D721Med (cell line): ENCODE measurements at regions not wholly inside any gene's neighbourhood (a gene's known extent, or its start where the extent isn't known, plus 50 kb on each side); places are given as distances from the start of the nearest gene placed in this dataset.

ENCODE experiments used
- DNase-seq: peaks from one replicate; pipeline ENCODE4 v3.0.0; 2011; ENCODE audit warnings: low spot score; ENCODE audit not compliant: insufficient read length
- FAIRE-seq: peaks from 2 replicates; lab custom pipeline; 2011; peaks lifted over from hg19 to GRCh38; lab: Jason Lieb, UNC
- TF ChIP-seq, protein P1 (sequence below): IDR thresholded peaks from 2 replicates; pipeline ENCODE4 v1.5.1; 2012; ENCODE audit warnings: mild to moderate bottlenecking, control low read depth; ENCODE audit not compliant: insufficient read depth; ENCODE audit errors: missing control alignments

DNA sequence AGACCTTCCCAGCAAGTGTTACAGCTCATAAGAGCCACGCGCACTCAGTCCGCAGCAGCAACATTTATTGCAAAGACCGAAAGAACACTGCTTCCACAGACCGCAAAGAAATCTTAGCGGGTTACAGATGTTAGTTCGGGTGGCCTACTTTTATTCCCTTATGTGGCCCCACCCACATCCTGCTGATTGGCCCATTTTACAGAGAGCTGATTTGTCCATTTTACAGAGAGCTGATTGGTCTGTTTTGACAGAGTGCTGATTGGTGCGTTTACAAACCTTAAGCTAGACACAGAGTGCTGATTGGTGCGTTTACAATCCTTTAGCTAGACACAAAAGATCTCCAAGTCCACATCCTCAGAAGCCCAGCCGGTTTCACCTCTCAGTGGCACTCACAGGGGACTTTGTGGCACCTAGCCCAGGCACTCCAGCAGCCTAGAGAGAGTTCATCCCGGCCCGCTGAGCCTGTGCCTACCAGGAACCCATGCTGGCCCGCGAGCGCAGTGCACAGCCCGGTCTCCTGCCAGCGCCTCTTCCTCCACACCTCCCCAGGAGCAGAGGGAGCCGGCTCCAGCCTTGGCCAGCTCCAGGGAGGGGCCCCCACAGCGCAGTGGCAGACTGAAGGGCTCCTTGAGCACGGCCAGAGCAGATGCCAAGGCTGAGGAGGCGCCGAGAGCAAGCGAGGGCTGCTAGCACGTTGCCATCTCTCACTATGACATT lies 244.3 kb upstream of the TSHZ2 start:
- FAIRE-seq, result no peak
- DNase-seq, result no peak
- TF ChIP-seq, protein P1, sequence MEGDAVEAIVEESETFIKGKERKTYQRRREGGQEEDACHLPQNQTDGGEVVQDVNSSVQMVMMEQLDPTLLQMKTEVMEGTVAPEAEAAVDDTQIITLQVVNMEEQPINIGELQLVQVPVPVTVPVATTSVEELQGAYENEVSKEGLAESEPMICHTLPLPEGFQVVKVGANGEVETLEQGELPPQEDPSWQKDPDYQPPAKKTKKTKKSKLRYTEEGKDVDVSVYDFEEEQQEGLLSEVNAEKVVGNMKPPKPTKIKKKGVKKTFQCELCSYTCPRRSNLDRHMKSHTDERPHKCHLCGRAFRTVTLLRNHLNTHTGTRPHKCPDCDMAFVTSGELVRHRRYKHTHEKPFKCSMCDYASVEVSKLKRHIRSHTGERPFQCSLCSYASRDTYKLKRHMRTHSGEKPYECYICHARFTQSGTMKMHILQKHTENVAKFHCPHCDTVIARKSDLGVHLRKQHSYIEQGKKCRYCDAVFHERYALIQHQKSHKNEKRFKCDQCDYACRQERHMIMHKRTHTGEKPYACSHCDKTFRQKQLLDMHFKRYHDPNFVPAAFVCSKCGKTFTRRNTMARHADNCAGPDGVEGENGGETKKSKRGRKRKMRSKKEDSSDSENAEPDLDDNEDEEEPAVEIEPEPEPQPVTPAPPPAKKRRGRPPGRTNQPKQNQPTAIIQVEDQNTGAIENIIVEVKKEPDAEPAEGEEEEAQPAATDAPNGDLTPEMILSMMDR, result no peak

DNA sequence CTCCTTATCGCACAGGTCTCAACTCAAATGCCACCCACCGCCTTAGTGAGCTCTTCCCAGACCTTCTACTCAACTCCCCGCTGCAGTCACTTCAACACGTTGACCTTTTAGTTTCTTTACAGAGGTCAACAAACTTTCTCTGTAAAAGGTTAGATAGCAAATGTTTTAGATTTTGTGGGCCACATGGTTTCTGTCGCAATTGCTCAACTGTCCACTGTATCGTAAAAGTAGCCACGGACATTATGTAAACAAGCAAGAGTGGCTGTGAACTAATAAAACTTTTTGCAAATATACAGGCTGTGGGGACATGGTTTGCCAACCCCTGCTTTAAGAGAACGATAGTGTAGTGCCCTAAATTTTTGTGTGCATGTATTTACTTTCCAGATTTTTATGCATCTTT lies 247.6 kb upstream of the TSHZ2 start:
- no peak for FAIRE-seq
- DNase-seq, result no peak
- TF ChIP-seq, protein P1, result no peak

DNA sequence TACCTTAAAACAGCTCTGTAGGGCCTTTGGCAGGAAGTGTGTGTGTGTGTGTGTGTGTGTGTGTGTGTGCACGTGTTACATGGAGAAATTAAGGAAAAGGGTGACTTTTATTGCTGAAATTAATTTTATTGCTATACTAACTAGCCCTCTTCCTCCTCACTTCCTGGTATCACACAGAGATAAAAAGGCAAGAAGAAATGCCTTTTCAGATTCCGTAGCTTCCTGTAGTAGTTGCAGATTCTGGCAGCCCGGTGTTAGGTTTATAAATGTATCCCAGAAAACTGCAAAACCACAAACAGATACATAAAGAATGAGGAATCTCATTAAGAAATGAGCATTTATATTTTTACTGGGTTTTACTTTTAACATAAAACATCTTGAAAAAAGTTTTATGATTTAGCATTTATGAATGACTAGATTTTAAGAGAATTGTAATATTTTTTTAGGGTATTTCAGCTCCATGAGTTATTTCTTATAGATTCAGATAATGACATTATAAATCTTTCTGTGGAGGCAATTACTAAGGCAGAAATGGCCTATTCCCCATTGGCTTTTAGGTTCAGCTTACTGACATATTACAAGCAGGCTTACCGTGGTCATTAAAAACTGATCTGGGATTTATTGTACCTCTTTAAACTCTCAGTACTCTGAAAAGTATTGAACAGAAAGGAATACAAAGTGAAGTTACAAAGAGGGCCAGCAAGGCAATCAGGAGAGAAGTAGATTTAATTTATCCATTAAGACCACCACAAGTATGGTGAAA lies 249.1 kb upstream of the TSHZ2 start:
- no peak for FAIRE-seq

DNA sequence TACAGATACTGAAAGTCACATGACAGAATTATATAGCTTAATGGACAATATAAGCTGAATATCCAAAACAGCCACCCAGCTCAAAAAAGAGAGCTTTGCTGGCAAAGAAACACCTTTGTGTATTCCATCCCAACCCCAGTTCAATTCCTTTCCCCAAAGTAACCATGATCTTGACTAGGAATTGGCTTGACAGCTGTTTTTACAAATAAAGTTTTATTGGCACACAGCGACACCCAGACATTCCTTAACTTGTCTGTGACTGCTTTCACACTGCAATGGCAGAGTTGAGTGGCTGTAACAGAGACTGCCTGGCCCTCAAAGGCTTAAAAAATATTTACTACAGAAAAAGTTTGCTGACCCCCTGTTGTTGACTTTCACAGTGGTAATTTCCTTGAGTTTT lies 264.0 kb upstream of the TSHZ2 start:
- TF ChIP-seq, protein P1, result no peak
- FAIRE-seq, result no peak
- DNase-seq, result no peak

More for the DNA sequence above, 249.1 kb upstream of the TSHZ2 start:
- TF ChIP-seq, protein P1, result no peak
- DNase-seq, result no peak

DNA sequence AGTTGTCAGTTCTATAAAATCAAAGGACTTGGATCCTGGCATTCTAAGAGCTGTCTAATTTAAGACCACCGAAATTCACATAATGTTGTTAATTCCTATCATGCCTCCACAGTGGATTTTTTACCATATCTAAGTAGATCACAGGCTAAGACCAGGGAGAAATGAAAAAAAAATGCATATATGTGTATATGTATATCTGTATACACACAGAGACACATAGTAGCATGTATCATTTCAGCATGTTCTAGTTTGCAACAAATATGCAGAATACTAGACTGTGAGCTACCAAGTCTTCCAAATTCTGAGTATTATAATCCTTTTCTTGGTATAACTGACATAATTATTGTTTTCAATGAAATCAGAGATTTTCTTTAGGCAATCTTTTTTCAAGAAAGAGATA lies 267.6 kb upstream of the TSHZ2 start:
- FAIRE-seq (no peak), DNase-seq (no peak)
- TF ChIP-seq, protein P1, result no peak

DNA sequence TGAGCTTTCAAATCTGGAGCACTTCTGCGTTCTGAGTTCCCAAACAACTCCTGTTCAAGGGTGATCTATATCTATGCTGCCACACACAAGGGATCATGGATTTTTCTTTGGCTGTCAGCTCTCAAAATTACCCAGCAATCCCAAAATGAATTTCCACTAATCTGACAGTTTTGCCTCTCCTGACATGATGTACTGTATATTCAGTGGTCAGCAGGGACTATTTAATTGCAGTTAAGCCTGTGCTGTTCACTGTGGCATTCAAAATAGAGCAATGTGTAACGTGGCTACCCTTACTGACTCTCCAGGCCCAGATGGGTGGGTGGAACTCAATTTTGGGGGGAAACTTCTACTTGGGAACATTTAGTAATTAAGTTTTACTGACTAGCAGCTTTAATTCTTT lies 283.8 kb upstream of the TSHZ2 start:
- FAIRE-seq, result no peak
- DNase-seq, result no peak
- TF ChIP-seq, protein P1, result no peak

DNA sequence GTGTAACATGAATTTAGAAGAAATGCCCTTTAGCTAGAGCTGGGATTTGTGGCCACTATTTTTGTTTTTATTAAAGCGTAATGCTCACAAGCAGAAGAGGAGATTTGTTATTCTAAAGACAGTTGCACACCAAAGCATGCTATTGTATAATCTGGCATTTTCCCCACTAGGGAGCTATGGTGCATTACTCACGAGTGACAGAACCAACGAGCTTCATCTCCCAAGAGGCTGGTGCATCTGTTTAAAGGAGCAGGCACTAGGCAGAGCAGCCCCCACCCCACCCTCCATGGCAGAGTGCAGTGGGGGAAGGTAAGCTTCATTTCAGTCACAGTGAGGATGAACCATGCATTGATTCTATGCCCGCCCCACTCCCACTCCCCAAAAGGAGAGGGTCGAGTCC lies 287.3 kb upstream of the TSHZ2 start:
- no peak for FAIRE-seq
- TF ChIP-seq, protein P1, result no peak
- DNase-seq, result no peak
